Iris pigment epithelial cell (primary cell): ENCODE measurements at regions not wholly inside any gene's neighbourhood (a gene's known extent, or its start where the extent isn't known, plus 50 kb on each side); places are given as distances from the start of the nearest gene placed in this dataset.
"Not testable (repeated sequence)": the region's sequence is repeated elsewhere in the genome, so short reads cannot be mapped to it uniquely, and the experiment has no call there.

Experiments used
- DNase-seq: peaks from one replicate; pipeline ENCODE4 v3.0.0-alpha.2; 2011; ENCODE audit warnings: low read depth

- no peak for DNase-seq
Measured at GRCh38 chr5:136621743-136622142, 256.4 kb upstream of the TRPC7 start.

- DNase-seq: no peak
Measured at GRCh38 chr5:136620621-136621020, 255.3 kb upstream of the TRPC7 start.

GRCh38 chr5:136620016-136620419 is 254.7 kb upstream of the TRPC7 start:
- peak; percentile 27 for DNase-seq

- no peak for DNase-seq
Measured at GRCh38 chr5:136619556-136619955, 254.2 kb upstream of the TRPC7 start.

GRCh38 chr5:136615251-136616119 is 250.1 kb upstream of the TRPC7 start:
- DNase-seq: no peak

- no peak for DNase-seq
Measured at GRCh38 chr5:136613230-136613629, 247.9 kb upstream of the TRPC7 start.

GRCh38 chr5:136605638-136606037 is 240.3 kb upstream of the TRPC7 start:
- DNase-seq: no peak

GRCh38 chr5:136600306-136600705 is 235.0 kb upstream of the TRPC7 start:
- no peak for DNase-seq

- DNase-seq: no peak
Measured at GRCh38 chr5:136598802-136599404, 233.6 kb upstream of the TRPC7 start.

GRCh38 chr5:136594416-136594815 is 229.1 kb upstream of the TRPC7 start:
- no peak for DNase-seq

- DNase-seq: no peak
Measured at GRCh38 chr5:136590581-136590980, 225.2 kb upstream of the TRPC7 start.

- no peak for DNase-seq
Measured at GRCh38 chr5:136586196-136586595, 220.9 kb upstream of the TRPC7 start.

- no peak for DNase-seq
Measured at GRCh38 chr5:136584474-136584873, 219.1 kb upstream of the TRPC7 start.

GRCh38 chr5:136579238-136579637 is 213.9 kb upstream of the TRPC7 start:
- no peak for DNase-seq

GRCh38 chr5:136569875-136570274 is 204.5 kb upstream of the TRPC7 start:
- DNase-seq: not testable (repeated sequence)

- not testable (repeated sequence) for DNase-seq
Measured at GRCh38 chr5:136565457-136565856, 200.1 kb upstream of the TRPC7 start.

GRCh38 chr5:136565050-136565449 is 199.7 kb upstream of the TRPC7 start:
- not testable (repeated sequence) for DNase-seq

GRCh38 chr5:136564431-136564830 is 199.1 kb upstream of the TRPC7 start:
- not testable (repeated sequence) for DNase-seq

GRCh38 chr5:136563489-136563888 is 198.1 kb upstream of the TRPC7 start:
- no peak for DNase-seq

- DNase-seq: no peak
Measured at GRCh38 chr5:136560126-136560525, 194.8 kb upstream of the TRPC7 start.

GRCh38 chr5:136559651-136560050 is 194.3 kb upstream of the TRPC7 start:
- no peak for DNase-seq

- not testable (repeated sequence) for DNase-seq
Measured at GRCh38 chr5:136547096-136547495, 181.8 kb upstream of the TRPC7 start.

- DNase-seq: not testable (repeated sequence)
Measured at GRCh38 chr5:136546441-136546840, 181.1 kb upstream of the TRPC7 start.
